OCI-LY1 (cell line): ENCODE measurements at regions not wholly inside any gene's neighbourhood (a gene's known extent, or its start where the extent isn't known, plus 50 kb on each side); places are given as distances from the start of the nearest gene placed in this dataset.

Experiments used
- H2AFZ ChIP-seq: fragments of 200-600 bp; sonication (generic), shearing (Covaris generic); 2 replicates; pipeline ENCODE4 v1.6.0; 2014; ENCODE audit warnings: antibody characterized with exemption, mild to moderate bottlenecking, low read length
- H3F3A ChIP-seq: fragments of 200-600 bp; sonication (generic), shearing (Covaris generic); 2 replicates; pipeline ENCODE4 v1.6.0; 2014; ENCODE audit warnings: mild to moderate bottlenecking, antibody characterized with exemption, low read length, moderate library complexity; ENCODE audit not compliant: insufficient read depth
- H3K27ac ChIP-seq: fragments of 200-600 bp; sonication (generic); 2 replicates; pipeline ENCODE4 v1.5.1; 2014; ENCODE audit warnings: low read length, mixed run types, mild to moderate bottlenecking, low read depth; ENCODE audit not compliant: poor library complexity, severe bottlenecking
- H3K27me3 ChIP-seq: fragments of 200-600 bp; sonication (generic); 2 replicates; pipeline ENCODE4 v1.6.0; 2014; ENCODE audit warnings: antibody characterized with exemption, mild to moderate bottlenecking, low read length, moderate library complexity; ENCODE audit not compliant: insufficient read depth
- H3K36me3 ChIP-seq: fragments of 200-600 bp; sonication (generic); 2 replicates; pipeline ENCODE4 v1.6.1; 2014; ENCODE audit warnings: mild to moderate bottlenecking, antibody characterized with exemption, low read length, moderate library complexity, mixed read lengths; ENCODE audit not compliant: insufficient read depth
- H3K4me1 ChIP-seq: fragments of 200-600 bp; sonication (generic); 2 replicates; pipeline ENCODE4 v1.5.1; 2014; ENCODE audit warnings: mild to moderate bottlenecking, low read length, moderate library complexity; ENCODE audit not compliant: insufficient read depth, severe bottlenecking
- H3K4me2 ChIP-seq: fragments of 200-600 bp; sonication (generic), shearing (Covaris generic); 2 replicates; pipeline ENCODE4 v1.6.1; 2014; ENCODE audit warnings: low read length
- H3K4me3 ChIP-seq: fragments of 200-600 bp; sonication (generic); 2 replicates; pipeline ENCODE4 v1.5.1; 2014; ENCODE audit warnings: low read length, low read depth, mild to moderate bottlenecking, mixed read lengths; ENCODE audit not compliant: poor library complexity, severe bottlenecking
- H3K79me2 ChIP-seq: fragments of 200-600 bp; shearing (Covaris generic); 2 replicates; pipeline ENCODE4 v1.6.1; 2016; ENCODE audit warnings: mixed run types, low read length, mixed read lengths; ENCODE audit not compliant: insufficient read depth
- H3K9ac ChIP-seq: fragments of 200-600 bp; sonication (generic), shearing (Covaris generic); 2 replicates; pipeline ENCODE4 v1.6.1; 2014; ENCODE audit warnings: mild to moderate bottlenecking, low read length, mixed read lengths
- H3K9me2 ChIP-seq: fragments of 200-600 bp; sonication (generic), shearing (Covaris generic); 2 replicates; pipeline ENCODE4 v1.6.1; 2014; ENCODE audit warnings: low read depth, mild to moderate bottlenecking, low read length, mixed read lengths
- H3K9me3 ChIP-seq: fragments of 200-600 bp; shearing (Covaris generic); 2 replicates; pipeline ENCODE4 v1.6.1; 2014; ENCODE audit warnings: low read length, mixed read lengths
- H4K20me1 ChIP-seq: fragments of 200-600 bp; sonication (generic), shearing (Covaris generic); 2 replicates; pipeline ENCODE4 v1.6.0; 2016; ENCODE audit warnings: mild to moderate bottlenecking, low read length; ENCODE audit not compliant: insufficient read depth
- CTCF ChIP-seq: fragments of 200-600 bp; sonication (generic), shearing (Covaris generic); IDR thresholded peaks from 2 replicates; pipeline ENCODE4 v1.5.1; 2017; ENCODE audit warnings: mild to moderate bottlenecking, antibody characterized with exemption, low read length, moderate library complexity, mixed read lengths
- EZH2 ChIP-seq: fragments of 200-600 bp; sonication (generic), shearing (Covaris generic); IDR thresholded peaks from 2 replicates; pipeline ENCODE4 v1.8.0; 2017; ENCODE audit warnings: borderline replicate concordance, mixed run types, mild to moderate bottlenecking, antibody characterized with exemption, low read length, moderate library complexity, mixed read lengths

DNA sequence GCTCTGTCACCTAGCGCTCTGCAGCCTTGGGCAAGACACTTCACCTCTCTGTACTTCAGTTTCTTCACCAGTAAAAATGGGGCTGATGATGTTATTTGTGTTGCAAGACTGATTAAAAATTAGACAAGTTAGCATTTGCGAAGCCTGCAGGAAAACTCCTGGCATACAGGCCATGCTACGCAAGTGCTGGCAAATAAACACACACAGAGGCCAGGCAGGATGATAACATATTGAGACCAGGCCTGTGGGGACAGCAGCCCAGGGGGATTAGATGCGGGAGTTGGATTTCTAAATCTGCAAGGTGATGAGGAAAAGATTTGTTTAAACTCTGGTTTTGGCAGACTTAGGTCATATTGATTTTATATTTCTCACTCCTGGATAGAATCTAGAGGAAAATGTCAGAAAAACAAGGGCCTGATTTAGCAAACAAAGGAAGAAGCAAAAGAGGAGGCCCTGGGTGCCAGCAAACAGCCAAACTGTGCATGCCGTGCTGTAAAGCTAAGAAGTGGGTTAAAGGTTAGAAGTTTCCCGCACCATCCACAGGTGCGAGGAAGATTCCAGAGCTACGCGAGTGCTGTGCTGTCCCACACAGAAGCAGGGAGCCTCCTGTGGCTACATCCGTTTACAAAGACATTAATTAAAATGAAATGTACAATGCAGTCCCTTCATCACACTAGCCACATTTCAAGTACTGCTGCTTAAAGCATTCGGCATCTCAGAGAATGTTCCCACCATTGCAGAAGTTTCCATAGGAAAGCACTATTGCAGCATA, 532.2 kb downstream of the NPHP4 start:
- Histone ChIP-seq H2AFZ (no peak overlapping the region), H3K27me3 (no peaks in the 10 kb centered on the region), H3K27ac (no peak overlapping the region), H3K4me1 (no peaks in the 10 kb centered on the region), H3K4me2 (no peak overlapping the region), H3K4me3 (no peak overlapping the region), H3K79me2 (no peaks in the 10 kb centered on the region), H3K9ac (no peak overlapping the region), H3K36me3 (no peaks in the 10 kb centered on the region), H4K20me1 (no peaks in the 10 kb centered on the region), H3K9me3 (no peaks in the 10 kb centered on the region), H3K9me2 (no peaks in the 10 kb centered on the region), H3F3A (no peaks in the 10 kb centered on the region)
- TF ChIP-seq CTCF: no peak
- TF ChIP-seq EZH2: no peak

DNA sequence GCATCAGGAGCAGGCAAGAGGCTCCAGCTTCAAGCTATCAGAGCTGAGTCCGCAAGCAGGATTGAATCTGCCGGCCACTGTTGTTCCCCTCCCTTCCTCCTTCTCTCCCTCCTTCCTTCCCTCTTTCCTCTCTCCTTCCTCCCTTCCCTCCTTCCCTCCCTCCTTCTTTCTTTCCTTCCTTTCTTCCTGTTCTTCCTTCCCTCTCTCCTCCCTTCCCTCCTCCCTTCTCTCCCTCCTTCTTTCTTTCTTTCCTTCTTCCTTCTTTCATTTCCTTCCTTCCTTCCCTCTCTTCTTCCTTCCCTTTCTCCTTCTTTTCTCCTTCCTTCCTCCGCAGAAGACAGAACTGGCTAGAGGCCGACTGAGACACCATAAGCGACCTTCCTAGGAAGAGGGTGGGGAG, 534.0 kb downstream of the NPHP4 start:
- TF ChIP-seq CTCF: no peak
- TF ChIP-seq EZH2: no peak
- H3F3A ChIP-seq: no peaks in the 10 kb centered on the region
- H3K4me2 ChIP-seq: no peak overlapping the region

DNA sequence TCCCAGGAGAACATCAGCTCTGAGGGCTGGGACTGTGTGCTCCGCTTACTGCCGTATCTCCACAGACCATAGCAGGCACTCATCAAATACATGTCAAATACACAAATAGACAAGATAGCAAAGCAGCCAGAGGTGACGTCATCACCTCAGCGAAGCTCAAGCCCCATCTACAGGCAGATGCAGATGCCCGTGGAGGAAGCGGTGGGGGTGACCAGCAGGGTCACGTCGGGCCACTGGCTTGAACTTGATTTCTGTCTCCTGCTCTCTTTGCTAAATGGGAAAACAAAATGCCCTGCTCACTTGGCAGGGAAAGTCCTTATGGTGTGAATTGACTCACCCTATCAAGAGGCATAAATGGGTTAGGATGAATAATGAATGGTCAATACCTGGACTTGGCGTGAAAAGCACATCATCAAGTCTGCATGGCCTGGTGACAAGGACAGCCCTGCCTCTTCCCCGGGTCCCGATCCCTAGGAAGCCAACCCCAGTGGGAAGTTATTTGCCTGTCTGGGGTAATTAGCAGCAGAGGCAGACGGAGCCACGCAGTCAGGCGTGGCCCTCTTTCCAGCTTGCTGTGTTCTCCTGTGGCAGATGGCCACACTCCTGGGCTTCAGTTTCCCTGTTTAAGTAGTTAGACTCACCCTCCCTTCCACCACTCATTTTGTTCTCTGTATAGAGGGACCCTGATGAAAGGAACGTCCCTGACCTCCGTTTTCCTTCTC, 536.0 kb downstream of the NPHP4 start:
- Histone ChIP-seq H3F3A (no peaks in the 10 kb centered on the region), H3K36me3 (no peaks in the 10 kb centered on the region), H3K4me1 (no peaks in the 10 kb centered on the region), H3K27ac (no peak overlapping the region), H3K9me3 (no peaks in the 10 kb centered on the region), H3K4me2 (no peak overlapping the region), H3K27me3 (no peaks in the 10 kb centered on the region), H3K9me2 (no peaks in the 10 kb centered on the region), H4K20me1 (no peaks in the 10 kb centered on the region), H3K4me3 (no peak overlapping the region), H2AFZ (no peak overlapping the region), H3K9ac (no peak overlapping the region), H3K79me2 (no peaks in the 10 kb centered on the region)
- TF ChIP-seq CTCF: no peak
- TF ChIP-seq EZH2: no peak

More for the DNA sequence above, 534.0 kb downstream of the NPHP4 start:
- Histone ChIP-seq H3K27me3 (no peaks in the 10 kb centered on the region), H2AFZ (no peak overlapping the region), H3K4me1 (no peaks in the 10 kb centered on the region), H3K27ac (no peak overlapping the region), H3K4me3 (no peak overlapping the region), H3K9me3 (no peaks in the 10 kb centered on the region), H3K9me2 (no peaks in the 10 kb centered on the region), H3K9ac (no peak overlapping the region), H3K79me2 (no peaks in the 10 kb centered on the region), H4K20me1 (no peaks in the 10 kb centered on the region), H3K36me3 (no peaks in the 10 kb centered on the region)
